DMS153 (cell line): ENCODE measurements at regions not wholly inside any gene's neighbourhood (a gene's known extent, or its start where the extent isn't known, plus 50 kb on each side); places are given as distances from the start of the nearest gene placed in this dataset.

ENCODE experiments used
- DNase-seq: peaks from one replicate; lab custom pipeline; 2025; lab: John Stamatoyannopoulos, UW

GRCh38 chr18:24987303-24988252 lies 364.4 kb downstream of the ZNF521 start:
- no peak for DNase-seq

- DNase-seq = no peak
Measured at GRCh38 chr18:24988253-24988840, 363.6 kb downstream of the ZNF521 start.

GRCh38 chr18:24989760-24990593 lies 362.0 kb downstream of the ZNF521 start:
- no peak for DNase-seq

- no peak for DNase-seq
Measured at GRCh38 chr18:24990671-24991134, 361.3 kb downstream of the ZNF521 start.

GRCh38 chr18:24991141-24992060 lies 360.6 kb downstream of the ZNF521 start:
- no peak for DNase-seq

GRCh38 chr18:24992491-24992890 lies 359.5 kb downstream of the ZNF521 start:
- DNase-seq = no peak

- no peak for DNase-seq
Measured at GRCh38 chr18:24993628-24994027, 358.3 kb downstream of the ZNF521 start.

- DNase-seq = no peak
Measured at GRCh38 chr18:24995056-24995455, 356.9 kb downstream of the ZNF521 start.

GRCh38 chr18:24995755-24996154 lies 356.2 kb downstream of the ZNF521 start:
- no peak for DNase-seq

- DNase-seq = no peak
Measured at GRCh38 chr18:24999650-25000267, 352.2 kb downstream of the ZNF521 start.

GRCh38 chr18:25001803-25002202 lies 350.2 kb downstream of the ZNF521 start:
- no peak for DNase-seq

- no peak for DNase-seq
Measured at GRCh38 chr18:25005541-25006403, 346.2 kb downstream of the ZNF521 start.

GRCh38 chr18:25010623-25011374 lies 341.2 kb downstream of the ZNF521 start:
- no peak for DNase-seq
